GM23338 (cell line): ENCODE measurements at regions not wholly inside any gene's neighbourhood (a gene's known extent, or its start where the extent isn't known, plus 50 kb on each side); places are given as distances from the start of the nearest gene placed in this dataset.

Experiments
- EZH2 ChIP-seq: fragments of 200-600 bp; sonication (generic); IDR thresholded peaks from one replicate; pipeline ENCODE4 v1.8.0; 2017; ENCODE audit warnings: antibody characterized with exemption, mild to moderate bottlenecking, low read depth; ENCODE audit not compliant: unreplicated experiment
- TF ChIP-seq, protein P1 (sequence below), 2 experiments: fragments of 200-600 bp in 1 of 2; sonication (generic) in 1 of 2; conservative IDR thresholded peaks; 2 replicates each; pipeline versions ENCODE4 v1.5.1 to v1.6.1; 2016 to 2017; ENCODE audit warnings: antibody characterized with exemption in 2 of 2, low read depth in 2 of 2, mild to moderate bottlenecking in 2 of 2, moderate library complexity in 1 of 2

- TF ChIP-seq, protein P1, sequence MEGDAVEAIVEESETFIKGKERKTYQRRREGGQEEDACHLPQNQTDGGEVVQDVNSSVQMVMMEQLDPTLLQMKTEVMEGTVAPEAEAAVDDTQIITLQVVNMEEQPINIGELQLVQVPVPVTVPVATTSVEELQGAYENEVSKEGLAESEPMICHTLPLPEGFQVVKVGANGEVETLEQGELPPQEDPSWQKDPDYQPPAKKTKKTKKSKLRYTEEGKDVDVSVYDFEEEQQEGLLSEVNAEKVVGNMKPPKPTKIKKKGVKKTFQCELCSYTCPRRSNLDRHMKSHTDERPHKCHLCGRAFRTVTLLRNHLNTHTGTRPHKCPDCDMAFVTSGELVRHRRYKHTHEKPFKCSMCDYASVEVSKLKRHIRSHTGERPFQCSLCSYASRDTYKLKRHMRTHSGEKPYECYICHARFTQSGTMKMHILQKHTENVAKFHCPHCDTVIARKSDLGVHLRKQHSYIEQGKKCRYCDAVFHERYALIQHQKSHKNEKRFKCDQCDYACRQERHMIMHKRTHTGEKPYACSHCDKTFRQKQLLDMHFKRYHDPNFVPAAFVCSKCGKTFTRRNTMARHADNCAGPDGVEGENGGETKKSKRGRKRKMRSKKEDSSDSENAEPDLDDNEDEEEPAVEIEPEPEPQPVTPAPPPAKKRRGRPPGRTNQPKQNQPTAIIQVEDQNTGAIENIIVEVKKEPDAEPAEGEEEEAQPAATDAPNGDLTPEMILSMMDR (conservative IDR thresholded peaks at IDR 0.05; ENCODE audit: low read depth in 2 of 2): no peak
- no peak for TF ChIP-seq EZH2
Measured at GRCh38 chr1:234541286-234541975, 62.5 kb upstream of the TARBP1 start.
